Tibial nerve (tissue), 4 donors: ENCODE measurements at regions not wholly inside any gene's neighbourhood (a gene's known extent, or its start where the extent isn't known, plus 50 kb on each side); places are given as distances from the start of the nearest gene placed in this dataset.

Source experiments
- DNase-seq, 2 donors: peaks; one replicate each; pipeline ENCODE4 v3.0.0-alpha.2; 2019; ENCODE audit warnings: low spot score in 2 of 2
- H3K27ac ChIP-seq, 4 donors: fragments of 200-600 bp; sonication (generic) in 3 of 4; one replicate each; pipeline ENCODE4 v1.5.1; 2017 to 2019; ENCODE audit warnings: mild to moderate bottlenecking in 1 of 4
- H3K27me3 ChIP-seq, 2 donors: fragments of 200-600 bp; sonication (generic) in 1 of 2; one replicate each; pipeline versions ENCODE4 v1.5.1 to v1.6.0; 2017 to 2019
- H3K36me3 ChIP-seq, 3 donors: fragments of 200-600 bp; sonication (generic); one replicate each; pipeline ENCODE4 v1.5.1; 2018 to 2019
- H3K4me1 ChIP-seq, 4 donors: fragments of 200-600 bp; sonication (generic) in 3 of 4; one replicate each; pipeline ENCODE4 v1.5.1; 2017 to 2019
- H3K4me3 ChIP-seq, 4 donors: fragments of 200-600 bp; sonication (generic) in 3 of 4; one replicate each; pipeline ENCODE4 v1.5.1; 2017 to 2019; ENCODE audit warnings: mild to moderate bottlenecking in 1 of 4, moderate library complexity in 1 of 4
- H3K9me3 ChIP-seq, 4 donors: fragments of 200-600 bp; sonication (generic) in 3 of 4; one replicate each; pipeline ENCODE4 v1.5.1; 2017 to 2019
- EP300 ChIP-seq, 2 donors: sonication (generic); formaldehyde crosslinking; IDR thresholded peaks; one replicate each; pipeline ENCODE4 v1.6.1; 2017; ENCODE audit warnings: antibody characterized with exemption in 2 of 2, mild to moderate bottlenecking in 1 of 2
- POLR2A ChIP-seq, 2 donors: fragments of 450-650 bp; IDR thresholded peaks; one replicate each; pipeline ENCODE4 v1.6.1; 2017; ENCODE audit warnings: antibody characterized with exemption in 2 of 2, mild to moderate bottlenecking in 2 of 2, moderate library complexity in 2 of 2
- WGBS, 2 donors: methylation state at CpG; one replicate each; pipeline ENCODE4 v1.1.5; 2018; 5-methylcytosine and 5-hydroxymethylcytosine counted together
- TF ChIP-seq, protein P1 (sequence below), 5 experiments: fragments of 200-600 bp in 3 of 5; fragments of 450-650 bp in 2 of 5; sonication (generic) in 3 of 5; IDR thresholded peaks; one replicate each; pipeline ENCODE4 v1.5.1; 2016 to 2019; ENCODE audit warnings: antibody characterized with exemption in 5 of 5, mild to moderate bottlenecking in 3 of 5, moderate library complexity in 2 of 5

DNA sequence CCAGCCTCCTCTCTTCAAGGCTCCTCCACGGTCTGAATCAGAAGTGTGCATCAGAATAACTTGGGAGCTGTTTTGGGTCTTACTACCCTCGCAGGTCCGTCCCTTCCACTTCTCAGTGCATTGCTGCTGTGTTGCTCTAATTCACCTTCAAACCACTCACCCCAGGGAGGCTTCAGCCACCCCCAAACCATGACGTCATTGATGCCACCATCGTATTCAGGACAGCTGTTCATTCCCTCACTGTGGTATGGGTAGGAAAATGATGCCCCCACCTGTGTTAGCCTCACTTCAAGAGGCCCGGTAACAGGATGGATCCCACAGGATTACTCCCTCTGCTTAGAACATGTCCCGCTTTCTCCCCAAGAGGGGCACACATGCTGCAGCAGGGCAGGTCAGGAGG lies 1005.7 kb downstream of the UQCRFS1 start:
- no peak for DNase-seq
- no peak overlapping the region for H3K4me3 ChIP-seq
- H3K9me3 ChIP-seq = peaks cover 0 to 4% (median 0%) of the 10 kb centered on the region in 4 donors
- no peak overlapping the region for H3K27ac ChIP-seq
- H3K4me1 ChIP-seq = no peaks in the 10 kb centered on the region
- no peaks in the 10 kb centered on the region for H3K27me3 ChIP-seq
- 84 to 88% methylated on average over 6 to 7 of the region's 7 CpGs for WGBS, 2 donors
- H3K36me3 ChIP-seq = no peaks in the 10 kb centered on the region
- TF ChIP-seq POLR2A (IDR thresholded peaks at IDR 0.05) (no peak), EP300 (IDR thresholded peaks at IDR 0.05) (no peak)
- TF ChIP-seq, protein P1, sequence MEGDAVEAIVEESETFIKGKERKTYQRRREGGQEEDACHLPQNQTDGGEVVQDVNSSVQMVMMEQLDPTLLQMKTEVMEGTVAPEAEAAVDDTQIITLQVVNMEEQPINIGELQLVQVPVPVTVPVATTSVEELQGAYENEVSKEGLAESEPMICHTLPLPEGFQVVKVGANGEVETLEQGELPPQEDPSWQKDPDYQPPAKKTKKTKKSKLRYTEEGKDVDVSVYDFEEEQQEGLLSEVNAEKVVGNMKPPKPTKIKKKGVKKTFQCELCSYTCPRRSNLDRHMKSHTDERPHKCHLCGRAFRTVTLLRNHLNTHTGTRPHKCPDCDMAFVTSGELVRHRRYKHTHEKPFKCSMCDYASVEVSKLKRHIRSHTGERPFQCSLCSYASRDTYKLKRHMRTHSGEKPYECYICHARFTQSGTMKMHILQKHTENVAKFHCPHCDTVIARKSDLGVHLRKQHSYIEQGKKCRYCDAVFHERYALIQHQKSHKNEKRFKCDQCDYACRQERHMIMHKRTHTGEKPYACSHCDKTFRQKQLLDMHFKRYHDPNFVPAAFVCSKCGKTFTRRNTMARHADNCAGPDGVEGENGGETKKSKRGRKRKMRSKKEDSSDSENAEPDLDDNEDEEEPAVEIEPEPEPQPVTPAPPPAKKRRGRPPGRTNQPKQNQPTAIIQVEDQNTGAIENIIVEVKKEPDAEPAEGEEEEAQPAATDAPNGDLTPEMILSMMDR (IDR thresholded peaks at IDR 0.05) = no peak

DNA sequence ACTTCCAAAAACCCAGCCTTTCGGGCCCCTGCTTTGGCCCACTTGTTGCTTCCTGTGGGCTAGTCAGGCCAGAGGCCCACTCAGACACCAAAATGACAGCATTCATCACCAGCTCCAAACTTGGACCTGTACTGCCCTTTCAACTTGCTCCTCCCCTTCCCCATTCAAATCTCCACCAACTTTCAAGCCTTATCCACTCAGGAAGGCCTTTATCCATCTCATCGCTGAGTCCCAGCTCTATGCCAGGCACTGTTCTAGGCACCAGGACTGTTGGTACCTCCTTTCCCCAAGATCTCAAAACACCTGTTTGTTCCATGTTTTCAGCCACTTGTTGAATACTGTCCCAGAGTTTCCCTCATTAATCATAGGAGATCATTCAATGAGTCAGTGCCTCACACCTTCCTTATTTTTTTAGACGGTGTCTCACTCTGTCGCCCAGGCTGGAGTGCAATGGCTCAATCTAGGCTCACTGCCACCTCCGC lies 1011.4 kb downstream of the UQCRFS1 start:
- Histone ChIP-seq H3K36me3 (no peaks in the 10 kb centered on the region), H3K4me1 (no peaks in the 10 kb centered on the region), H3K27me3 (no peaks in the 10 kb centered on the region), H3K9me3 (peaks cover 0 to 4% (median 0%) of the 10 kb centered on the region in 4 donors), H3K4me3 (no peak overlapping the region), H3K27ac (no peak overlapping the region)
- TF ChIP-seq, protein P1 (IDR thresholded peaks at IDR 0.05) = no peak
- TF ChIP-seq POLR2A (IDR thresholded peaks at IDR 0.05) (no peak), EP300 (IDR thresholded peaks at IDR 0.05) (no peak)
- WGBS, 2 donors = 91% methylated on average over 5 of the region's 5 CpGs
- DNase-seq = no peak

- 89 to 92% methylated on average over 6 of the region's 6 CpGs for whole genome bisulfite sequencing, 2 donors
- H3K9me3 ChIP-seq = no peaks in the 10 kb centered on the region
- H3K36me3 ChIP-seq = no peaks in the 10 kb centered on the region
- no peak overlapping the region for H3K27ac ChIP-seq
- H3K4me3 ChIP-seq = no peak overlapping the region
- no peaks in the 10 kb centered on the region for H3K27me3 ChIP-seq
- TF ChIP-seq POLR2A (IDR thresholded peaks at IDR 0.05) = no peak
- TF ChIP-seq EP300 (IDR thresholded peaks at IDR 0.05) = no peak
- TF ChIP-seq, protein P1 (IDR thresholded peaks at IDR 0.05) = no peak
- H3K4me1 ChIP-seq = no peaks in the 10 kb centered on the region
- no peak for DNase-seq
Observed at GRCh38 chr19:28199323-28199722, 1013.6 kb downstream of the UQCRFS1 start.

- DNase-seq = no peak
- TF ChIP-seq, protein P1 (IDR thresholded peaks at IDR 0.05) = no peak
- no peak for TF ChIP-seq POLR2A (IDR thresholded peaks at IDR 0.05)
- TF ChIP-seq EP300 (IDR thresholded peaks at IDR 0.05) = no peak
- Histone ChIP-seq H3K4me1 (no peaks in the 10 kb centered on the region), H3K4me3 (no peak overlapping the region), H3K36me3 (no peaks in the 10 kb centered on the region), H3K27me3 (no peaks in the 10 kb centered on the region), H3K27ac (no peak overlapping the region), H3K9me3 (no peaks in the 10 kb centered on the region)
- 76 to 81% methylated on average over 6 to 7 of the region's 7 CpGs for WGBS, 2 donors
Observed at GRCh38 chr19:28196961-28197360, 1016.0 kb downstream of the UQCRFS1 start.

DNA sequence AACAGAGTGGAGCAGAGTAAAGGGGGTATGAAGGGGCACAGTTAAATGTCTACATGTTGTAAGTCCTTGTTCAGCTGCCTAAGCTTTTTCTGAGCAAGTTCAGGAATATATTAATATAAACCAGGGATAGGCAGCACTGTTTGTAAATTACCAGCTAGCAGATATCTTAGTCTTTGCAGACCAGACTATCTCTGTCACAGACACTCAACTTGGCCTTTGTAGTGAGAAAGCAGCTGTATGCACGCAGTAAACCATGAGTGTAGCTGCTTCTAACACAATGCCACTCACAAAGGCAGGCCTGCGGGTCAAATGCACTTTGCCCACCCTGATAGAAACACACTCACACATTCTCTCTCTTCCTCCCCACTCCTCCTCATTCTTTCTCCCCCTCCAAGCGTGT lies 1016.9 kb downstream of the UQCRFS1 start:
- H3K4me1 ChIP-seq = no peaks in the 10 kb centered on the region
- no peaks in the 10 kb centered on the region for H3K27me3 ChIP-seq
- no peaks in the 10 kb centered on the region for H3K9me3 ChIP-seq
- no peaks in the 10 kb centered on the region for H3K36me3 ChIP-seq
- DNase-seq = no peak
- H3K27ac ChIP-seq = no peak overlapping the region
- H3K4me3 ChIP-seq = no peak overlapping the region
- 32 to 41% methylated on average over 3 of the region's 3 CpGs for WGBS, 2 donors
- TF ChIP-seq, protein P1 (IDR thresholded peaks at IDR 0.05) = no peak
- TF ChIP-seq EP300 (IDR thresholded peaks at IDR 0.05) (no peak), POLR2A (IDR thresholded peaks at IDR 0.05) (no peak)
